Suprapubic skin (tissue), 4 donors: ENCODE measurements at regions not wholly inside any gene's neighbourhood (a gene's known extent, or its start where the extent isn't known, plus 50 kb on each side); places are given as distances from the start of the nearest gene placed in this dataset.

Experiments
- DNase-seq, 2 donors: peaks; one replicate each; pipeline ENCODE4 v3.0.0-alpha.2; 2019; ENCODE audit warnings: low spot score in 2 of 2
- H3K27ac ChIP-seq: fragments of 200-600 bp; sonication (generic); one replicate; pipeline ENCODE4 v1.5.1; 2019
- H3K27me3 ChIP-seq: fragments of 200-600 bp; sonication (generic); one replicate; pipeline ENCODE4 v1.5.1; 2019
- H3K36me3 ChIP-seq: fragments of 200-600 bp; sonication (generic); one replicate; pipeline ENCODE4 v1.5.1; 2019
- H3K4me1 ChIP-seq: fragments of 200-600 bp; sonication (generic); one replicate; pipeline ENCODE4 v1.5.1; 2019
- H3K4me3 ChIP-seq: fragments of 200-600 bp; sonication (generic); one replicate; pipeline ENCODE4 v1.5.1; 2019; ENCODE audit warnings: mild to moderate bottlenecking
- H3K9me3 ChIP-seq: fragments of 200-600 bp; sonication (generic); one replicate; pipeline ENCODE4 v1.5.1; 2019
- CTCF ChIP-seq, 2 donors: fragments of 200-600 bp in 1 of 2; fragments of 450-650 bp in 1 of 2; sonication (generic) in 1 of 2; IDR thresholded peaks; one replicate each; pipeline ENCODE4 v1.5.1; 2016 to 2019; ENCODE audit warnings: antibody characterized with exemption in 2 of 2, mild to moderate bottlenecking in 1 of 2, moderate library complexity in 1 of 2
- EP300 ChIP-seq: sonication (generic); formaldehyde crosslinking; IDR thresholded peaks from one replicate; pipeline ENCODE4 v1.6.1; 2017; ENCODE audit warnings: antibody characterized with exemption
- POLR2A ChIP-seq, 2 donors: fragments of 450-650 bp; IDR thresholded peaks; one replicate each; pipeline ENCODE4 v1.6.1; 2017; ENCODE audit warnings: antibody characterized with exemption in 2 of 2, mild to moderate bottlenecking in 2 of 2, moderate library complexity in 2 of 2
- POLR2AphosphoS5 ChIP-seq, 3 donors: sonication (generic); formaldehyde crosslinking; IDR thresholded peaks; one replicate each; pipeline ENCODE4 v1.6.1; 2017; ENCODE audit warnings: antibody characterized with exemption in 3 of 3
- WGBS: methylation state at CpG from one replicate; pipeline ENCODE4 v1.1.5; 2018; 5-methylcytosine and 5-hydroxymethylcytosine counted together

GRCh38 chr5:165876538-165876937 is 2371.1 kb downstream of the MAT2B start:
- H3K9me3 ChIP-seq: no peaks in the 10 kb centered on the region
- H3K27me3 ChIP-seq: no peaks in the 10 kb centered on the region
- no peak overlapping the region for H3K4me3 ChIP-seq
- H3K27ac ChIP-seq: no peak overlapping the region
- no peak for DNase-seq
- no peaks in the 10 kb centered on the region for H3K36me3 ChIP-seq
- TF ChIP-seq POLR2AphosphoS5 (IDR thresholded peaks at IDR 0.05) (no peak), POLR2A (IDR thresholded peaks at IDR 0.05) (no peak), CTCF (IDR thresholded peaks at IDR 0.05) (no peak)
- no peaks in the 10 kb centered on the region for H3K4me1 ChIP-seq

GRCh38 chr5:165877475-165877874 is 2372.1 kb downstream of the MAT2B start:
- Histone ChIP-seq H3K27me3 (no peaks in the 10 kb centered on the region), H3K9me3 (no peaks in the 10 kb centered on the region), H3K36me3 (no peaks in the 10 kb centered on the region), H3K27ac (no peak overlapping the region), H3K4me3 (no peak overlapping the region), H3K4me1 (no peaks in the 10 kb centered on the region)
- 83% methylated on average over 3 of the region's 3 CpGs for WGBS
- TF ChIP-seq EP300 (no peak), CTCF (IDR thresholded peaks at IDR 0.05) (no peak), POLR2AphosphoS5 (IDR thresholded peaks at IDR 0.05) (no peak), POLR2A (IDR thresholded peaks at IDR 0.05) (no peak)
- no peak for DNase-seq

- no peaks in the 10 kb centered on the region for H3K4me1 ChIP-seq
- H3K9me3 ChIP-seq: peaks cover 5% of the 10 kb centered on the region
- H3K27me3 ChIP-seq: no peaks in the 10 kb centered on the region
- H3K36me3 ChIP-seq: no peaks in the 10 kb centered on the region
- no peak for DNase-seq
- TF ChIP-seq POLR2AphosphoS5 (IDR thresholded peaks at IDR 0.05) (no peak), EP300 (no peak), CTCF (IDR thresholded peaks at IDR 0.05) (no peak), POLR2A (IDR thresholded peaks at IDR 0.05) (no peak)
- whole genome bisulfite sequencing: 81% methylated on average over 2 of the region's 2 CpGs
- no peak overlapping the region for H3K4me3 ChIP-seq
- H3K27ac ChIP-seq: no peak overlapping the region
Observed at GRCh38 chr5:165881259-165881658, 2375.8 kb downstream of the MAT2B start.

- Histone ChIP-seq H3K9me3 (peaks cover 5% of the 10 kb centered on the region), H3K4me3 (no peak overlapping the region), H3K36me3 (no peaks in the 10 kb centered on the region), H3K27ac (no peak overlapping the region), H3K27me3 (no peaks in the 10 kb centered on the region), H3K4me1 (no peaks in the 10 kb centered on the region)
- 79% methylated on average over 3 of the region's 3 CpGs for WGBS
- no peak for DNase-seq
- no peak for TF ChIP-seq EP300
- no peak for TF ChIP-seq POLR2A (IDR thresholded peaks at IDR 0.05)
- TF ChIP-seq CTCF (IDR thresholded peaks at IDR 0.05): no peak
- no peak for TF ChIP-seq POLR2AphosphoS5 (IDR thresholded peaks at IDR 0.05)
Observed at GRCh38 chr5:165882099-165882498, 2376.7 kb downstream of the MAT2B start.

- 74% methylated on average over 12 of the region's 12 CpGs for WGBS
Observed at GRCh38 chr5:165885623-165886350, 2380.4 kb downstream of the MAT2B start.

More at GRCh38 chr5:165885623-165886350, 2380.4 kb downstream of the MAT2B start:
- H3K27ac ChIP-seq: no peak overlapping the region
- H3K9me3 ChIP-seq: peaks cover 5% of the 10 kb centered on the region
- no peak for DNase-seq
- no peaks in the 10 kb centered on the region for H3K27me3 ChIP-seq
- no peak overlapping the region for H3K4me3 ChIP-seq
- H3K4me1 ChIP-seq: no peaks in the 10 kb centered on the region
- TF ChIP-seq POLR2A (IDR thresholded peaks at IDR 0.05): no peak
- no peak for TF ChIP-seq EP300
- TF ChIP-seq POLR2AphosphoS5 (IDR thresholded peaks at IDR 0.05): no peak
- no peak for TF ChIP-seq CTCF (IDR thresholded peaks at IDR 0.05)
- H3K36me3 ChIP-seq: no peaks in the 10 kb centered on the region
